HL-60/S4 (cell line): ENCODE measurements at regions not wholly inside any gene's neighbourhood (a gene's known extent, or its start where the extent isn't known, plus 50 kb on each side); places are given as distances from the start of the nearest gene placed in this dataset.

Source experiments
- in situ Hi-C: fragments of 300-500 bp; cut with MboI; formaldehyde crosslinking; loops from 2 replicates; pipeline ENCODE4 v1.14.3; 2022; ENCODE audit warnings: low sequenced_read_pairs

- in situ Hi-C loops: no loop called here
Measured at GRCh38 chr10:52440612-52441285, 126.7 kb downstream of the DKK1 start.

- in situ Hi-C loops: no loop called here
Measured at GRCh38 chr10:52442576-52442975, 128.5 kb downstream of the DKK1 start.

- in situ Hi-C loops: no loop called here
Measured at GRCh38 chr10:52443419-52444388, 129.6 kb downstream of the DKK1 start.

- in situ Hi-C loops: no loop called here
Measured at GRCh38 chr10:52446391-52446790, 132.3 kb downstream of the DKK1 start.

GRCh38 chr10:52447931-52448353, 133.9 kb downstream of the DKK1 start:
- in situ Hi-C loops: no loop called here

- in situ Hi-C loops: no loop called here
Measured at GRCh38 chr10:52450762-52451291, 136.7 kb downstream of the DKK1 start.

- in situ Hi-C loops: no loop called here
Measured at GRCh38 chr10:52451817-52452216, 137.7 kb downstream of the DKK1 start.

- in situ Hi-C loops: no loop called here
Measured at GRCh38 chr10:52452600-52453493, 138.8 kb downstream of the DKK1 start.

GRCh38 chr10:52453501-52453900, 139.4 kb downstream of the DKK1 start:
- in situ Hi-C loops: no loop called here

- in situ Hi-C loops: no loop called here
Measured at GRCh38 chr10:52454491-52454890, 140.4 kb downstream of the DKK1 start.

- in situ Hi-C loops: no loop called here
Measured at GRCh38 chr10:52455098-52455497, 141.0 kb downstream of the DKK1 start.

- in situ Hi-C loops: no loop called here
Measured at GRCh38 chr10:52459097-52459496, 145.0 kb downstream of the DKK1 start.

GRCh38 chr10:52463826-52464225, 149.7 kb downstream of the DKK1 start:
- in situ Hi-C loops: no loop called here

GRCh38 chr10:52464368-52465124, 150.5 kb downstream of the DKK1 start:
- in situ Hi-C loops: no loop called here

GRCh38 chr10:52465202-52465601, 151.1 kb downstream of the DKK1 start:
- in situ Hi-C loops: no loop called here

GRCh38 chr10:52466464-52466863, 152.4 kb downstream of the DKK1 start:
- in situ Hi-C loops: no loop called here

- in situ Hi-C loops: no loop called here
Measured at GRCh38 chr10:52469970-52470705, 156.1 kb downstream of the DKK1 start.

- in situ Hi-C loops: no loop called here
Measured at GRCh38 chr10:52472406-52473146, 158.5 kb downstream of the DKK1 start.

- in situ Hi-C loops: no loop called here
Measured at GRCh38 chr10:52474265-52474664, 160.2 kb downstream of the DKK1 start.
